WERI-Rb-1 (cell line): ENCODE measurements at regions not wholly inside any gene's neighbourhood (a gene's known extent, or its start where the extent isn't known, plus 50 kb on each side); places are given as distances from the start of the nearest gene placed in this dataset.

Source experiments
- DNase-seq: peaks from one replicate; pipeline ENCODE4 v3.0.0-alpha.2; 2020
- H3K27ac ChIP-seq: fragments of 250-450 bp; sonication (Bioruptor Pico); 2 replicates; pipeline ENCODE4 v1.5.1; 2020; ENCODE audit warnings: mild to moderate bottlenecking, moderate library complexity
- H3K27me3 ChIP-seq: fragments of 250-450 bp; sonication (Bioruptor Pico); 2 replicates; pipeline ENCODE4 v1.5.1; 2021; ENCODE audit warnings: mild to moderate bottlenecking, low read depth, moderate library complexity; ENCODE audit not compliant: insufficient read depth, severe bottlenecking
- H3K36me3 ChIP-seq: fragments of 250-450 bp; sonication (Bioruptor Pico); 2 replicates; pipeline ENCODE4 v1.5.1; 2020; ENCODE audit warnings: mild to moderate bottlenecking, moderate library complexity
- H3K4me3 ChIP-seq: 2 replicates; pipeline ENCODE4 v1.5.1; 2011; ENCODE audit warnings: low read depth, mild to moderate bottlenecking, control low read depth, low read length
- H3K9me3 ChIP-seq: fragments of 250-450 bp; sonication (Bioruptor Pico); 2 replicates; pipeline ENCODE4 v1.5.1; 2021; ENCODE audit warnings: mild to moderate bottlenecking, moderate library complexity; ENCODE audit not compliant: severe bottlenecking
- TF ChIP-seq, protein P1 (sequence below): IDR thresholded peaks from 2 replicates; pipeline ENCODE4 v1.5.1; 2011; ENCODE audit warnings: low read depth, mild to moderate bottlenecking, control low read depth, inconsistent platforms, low read length

DNA sequence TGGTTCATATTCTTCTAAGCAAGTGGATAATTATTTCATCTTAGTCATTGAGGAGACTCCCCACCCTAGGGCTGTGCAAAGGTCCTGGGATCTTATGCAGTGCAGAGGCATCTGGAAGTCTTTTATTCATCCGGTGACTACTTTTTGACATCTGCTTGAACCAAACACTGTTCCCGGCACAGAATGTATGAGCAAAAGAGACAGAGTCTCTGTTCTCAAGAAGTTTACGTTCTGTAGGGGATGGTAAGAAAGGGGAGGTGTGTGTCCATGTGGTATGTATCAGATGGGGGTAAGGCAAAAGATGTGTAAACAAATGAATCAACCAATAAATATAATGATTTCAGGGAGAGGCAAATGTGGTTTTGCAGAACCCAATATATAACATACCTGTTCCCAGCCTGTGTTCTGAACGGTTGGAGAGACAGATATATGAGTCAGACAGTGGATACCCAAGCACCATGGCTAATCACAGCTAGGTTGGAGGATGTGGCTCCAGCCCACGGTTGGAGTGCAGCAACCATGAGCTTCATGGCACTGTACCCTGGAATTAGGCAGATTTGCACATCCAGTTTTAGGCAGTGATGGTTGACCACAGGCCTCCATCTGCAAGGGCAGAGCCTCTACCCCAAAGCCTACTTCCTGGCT is 75.1 kb upstream of the CADM1 start:
- Histone ChIP-seq H3K4me3 (no peak overlapping the region), H3K9me3 (no peaks in the 10 kb centered on the region), H3K27me3 (no peaks in the 10 kb centered on the region), H3K36me3 (no peaks in the 10 kb centered on the region), H3K27ac (no peak overlapping the region)
- TF ChIP-seq, protein P1, sequence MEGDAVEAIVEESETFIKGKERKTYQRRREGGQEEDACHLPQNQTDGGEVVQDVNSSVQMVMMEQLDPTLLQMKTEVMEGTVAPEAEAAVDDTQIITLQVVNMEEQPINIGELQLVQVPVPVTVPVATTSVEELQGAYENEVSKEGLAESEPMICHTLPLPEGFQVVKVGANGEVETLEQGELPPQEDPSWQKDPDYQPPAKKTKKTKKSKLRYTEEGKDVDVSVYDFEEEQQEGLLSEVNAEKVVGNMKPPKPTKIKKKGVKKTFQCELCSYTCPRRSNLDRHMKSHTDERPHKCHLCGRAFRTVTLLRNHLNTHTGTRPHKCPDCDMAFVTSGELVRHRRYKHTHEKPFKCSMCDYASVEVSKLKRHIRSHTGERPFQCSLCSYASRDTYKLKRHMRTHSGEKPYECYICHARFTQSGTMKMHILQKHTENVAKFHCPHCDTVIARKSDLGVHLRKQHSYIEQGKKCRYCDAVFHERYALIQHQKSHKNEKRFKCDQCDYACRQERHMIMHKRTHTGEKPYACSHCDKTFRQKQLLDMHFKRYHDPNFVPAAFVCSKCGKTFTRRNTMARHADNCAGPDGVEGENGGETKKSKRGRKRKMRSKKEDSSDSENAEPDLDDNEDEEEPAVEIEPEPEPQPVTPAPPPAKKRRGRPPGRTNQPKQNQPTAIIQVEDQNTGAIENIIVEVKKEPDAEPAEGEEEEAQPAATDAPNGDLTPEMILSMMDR, result no peak
- no peak for DNase-seq

- DNase-seq, result no peak
- H3K27ac ChIP-seq, result no peak overlapping the region
- H3K27me3 ChIP-seq, result no peaks in the 10 kb centered on the region
- no peak overlapping the region for H3K4me3 ChIP-seq
- H3K36me3 ChIP-seq, result no peaks in the 10 kb centered on the region
- TF ChIP-seq, protein P1, result no peak
- H3K9me3 ChIP-seq, result no peaks in the 10 kb centered on the region
Measured at GRCh38 chr11:115578275-115578674, 74.1 kb upstream of the CADM1 start.

DNA sequence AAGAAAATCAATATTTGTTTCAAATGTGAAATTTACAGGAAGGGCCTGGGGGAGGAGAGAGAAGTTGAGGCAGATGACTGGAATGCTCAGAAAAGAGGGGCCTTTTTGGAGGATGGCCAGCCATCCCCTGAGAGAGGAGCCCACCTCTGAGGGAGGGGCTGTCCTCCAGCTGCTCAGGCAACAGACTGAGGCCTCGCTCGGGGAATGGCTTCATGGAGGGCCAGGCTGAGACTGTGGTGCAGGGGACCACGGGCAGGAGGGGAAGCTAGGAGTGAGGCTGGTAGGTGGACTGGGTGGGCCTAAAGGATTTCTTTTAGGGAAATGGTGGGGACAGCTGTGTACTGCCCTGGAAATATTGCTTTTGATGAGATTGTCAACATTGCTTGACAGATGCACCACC is 73.5 kb upstream of the CADM1 start:
- no peaks in the 10 kb centered on the region for H3K27me3 ChIP-seq
- H3K27ac ChIP-seq, result no peak overlapping the region
- no peaks in the 10 kb centered on the region for H3K9me3 ChIP-seq
- TF ChIP-seq, protein P1, result no peak
- DNase-seq, result no peak
- no peak overlapping the region for H3K4me3 ChIP-seq
- no peaks in the 10 kb centered on the region for H3K36me3 ChIP-seq

DNA sequence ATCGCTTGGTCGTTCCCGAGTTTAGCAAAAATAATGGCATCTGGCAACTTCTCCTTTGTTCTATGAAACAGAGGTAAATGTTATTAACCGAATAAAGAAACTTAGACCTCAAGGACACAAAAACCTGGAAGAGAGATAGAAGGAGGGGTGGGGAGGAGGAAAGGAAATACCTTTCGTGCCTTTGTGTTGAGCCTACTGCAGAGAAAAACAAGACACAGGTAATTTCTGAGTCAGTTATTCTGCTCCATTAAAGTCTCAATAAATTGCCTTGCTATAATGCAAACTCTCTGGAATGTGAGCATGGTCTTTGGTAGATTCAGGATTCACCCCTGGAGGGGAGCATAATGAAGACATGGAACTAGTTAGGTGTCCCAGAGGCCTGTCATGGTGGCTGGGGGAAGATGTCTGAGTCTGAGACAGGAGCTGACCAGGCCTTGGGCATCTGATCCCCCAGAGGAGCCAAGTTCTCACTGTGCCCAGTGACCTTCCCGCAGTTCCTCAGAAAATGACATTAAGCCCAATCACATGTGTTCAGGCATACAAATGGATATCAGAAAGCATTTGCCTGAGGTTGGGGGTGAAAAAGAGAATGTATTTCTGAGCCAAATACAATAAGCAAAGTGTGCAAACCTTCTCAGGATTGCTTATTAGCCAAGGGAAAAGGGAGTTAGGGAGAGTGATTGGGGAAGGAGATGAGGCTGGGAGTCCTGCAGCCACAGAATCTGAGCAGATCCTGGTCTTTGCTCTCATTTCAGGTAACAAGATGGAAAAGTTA is 72.6 kb upstream of the CADM1 start:
- TF ChIP-seq, protein P1, result no peak
- no peaks in the 10 kb centered on the region for H3K9me3 ChIP-seq
- no peak overlapping the region for H3K4me3 ChIP-seq
- H3K27ac ChIP-seq, result no peak overlapping the region
- no peak for DNase-seq
- H3K36me3 ChIP-seq, result no peaks in the 10 kb centered on the region
- no peaks in the 10 kb centered on the region for H3K27me3 ChIP-seq

DNA sequence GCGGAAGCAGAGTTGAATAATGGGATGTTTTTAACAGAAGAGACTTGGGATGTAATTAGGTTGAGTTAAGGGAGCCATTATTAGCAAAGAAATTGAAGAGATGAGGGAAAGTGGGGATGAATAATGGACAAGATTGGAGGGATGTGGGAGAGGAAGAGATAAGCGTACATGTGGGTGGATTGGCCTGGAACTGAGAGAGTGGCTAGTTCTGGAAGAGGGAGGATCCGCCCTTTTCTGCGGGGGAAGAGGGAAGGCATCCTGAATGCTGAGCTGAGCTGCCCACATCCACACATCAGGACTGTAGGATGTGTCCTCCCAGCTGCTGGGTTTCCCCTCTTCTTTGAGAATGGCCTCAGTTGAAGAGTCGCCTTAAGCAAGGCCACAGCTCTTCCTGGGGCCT is 68.3 kb upstream of the CADM1 start:
- no peak for DNase-seq
- Histone ChIP-seq H3K4me3 (no peak overlapping the region), H3K27ac (no peak overlapping the region), H3K36me3 (no peaks in the 10 kb centered on the region), H3K9me3 (no peaks in the 10 kb centered on the region), H3K27me3 (no peaks in the 10 kb centered on the region)
- TF ChIP-seq, protein P1, result no peak
